HG03432 (cell line): ENCODE measurements at regions not wholly inside any gene's neighbourhood (a gene's known extent, or its start where the extent isn't known, plus 50 kb on each side); places are given as distances from the start of the nearest gene placed in this dataset.

Experiments
- ATAC-seq: cut with Tn5 transposase; IDR thresholded peaks from one replicate; pipeline ENCODE4 v1.9.1; 2021; ENCODE audit warnings: mild to moderate bottlenecking, moderate library complexity; ENCODE audit not compliant: unreplicated experiment

- no peak for ATAC-seq
Measured at GRCh38 chr6:22455378-22455777, 114.0 kb upstream of the HDGFL1 start.

GRCh38 chr6:22457996-22458395 is 111.4 kb upstream of the HDGFL1 start:
- no peak for ATAC-seq

DNA sequence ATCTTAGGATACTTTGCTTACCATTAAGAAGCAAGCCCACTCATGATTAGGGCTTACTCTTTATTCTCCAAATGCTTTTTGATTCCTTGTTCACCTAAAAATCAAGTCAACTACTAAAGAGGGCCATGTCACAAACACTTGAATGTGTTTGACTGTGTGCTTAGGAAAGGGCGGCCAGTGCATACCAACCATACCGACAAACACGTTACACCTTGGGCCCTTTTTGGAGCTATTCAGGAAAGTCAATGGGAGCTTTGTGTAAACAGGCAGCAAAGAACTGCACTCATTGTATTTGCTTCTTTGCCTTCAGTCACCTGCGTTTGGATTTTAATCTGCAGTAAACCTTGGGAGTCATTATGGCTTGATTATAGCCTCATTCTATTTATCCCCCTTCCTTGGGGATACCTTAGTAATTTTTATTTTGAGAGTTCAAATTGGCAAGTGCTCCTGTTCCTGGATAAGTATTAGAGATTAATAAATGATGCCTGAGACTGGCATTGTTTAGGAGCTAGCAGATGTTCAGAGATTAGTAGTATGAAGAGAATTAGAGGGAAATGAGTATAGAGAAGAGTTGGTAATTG is 102.6 kb upstream of the HDGFL1 start:
- no peak for ATAC-seq

DNA sequence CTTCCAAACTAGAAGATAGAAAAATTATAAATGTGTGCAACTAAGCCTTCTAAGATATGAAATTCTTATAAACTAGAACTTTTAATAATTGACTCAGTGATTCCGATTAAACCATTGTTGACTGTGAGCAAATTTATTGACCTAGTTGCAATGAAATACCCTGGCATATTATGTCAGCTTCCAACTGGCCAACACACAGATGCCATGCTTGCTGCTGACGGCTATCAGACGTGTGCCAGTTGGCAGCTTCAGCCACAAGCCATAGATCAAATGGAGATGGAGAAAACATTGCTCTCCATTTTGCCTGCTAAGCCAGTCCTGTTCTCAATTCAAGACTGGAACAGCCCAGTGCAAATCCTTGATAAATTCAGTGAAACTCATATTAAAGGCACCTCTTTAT is 101.7 kb upstream of the HDGFL1 start:
- no peak for ATAC-seq

GRCh38 chr6:22468256-22468965 is 101.0 kb upstream of the HDGFL1 start:
- ATAC-seq = no peak

DNA sequence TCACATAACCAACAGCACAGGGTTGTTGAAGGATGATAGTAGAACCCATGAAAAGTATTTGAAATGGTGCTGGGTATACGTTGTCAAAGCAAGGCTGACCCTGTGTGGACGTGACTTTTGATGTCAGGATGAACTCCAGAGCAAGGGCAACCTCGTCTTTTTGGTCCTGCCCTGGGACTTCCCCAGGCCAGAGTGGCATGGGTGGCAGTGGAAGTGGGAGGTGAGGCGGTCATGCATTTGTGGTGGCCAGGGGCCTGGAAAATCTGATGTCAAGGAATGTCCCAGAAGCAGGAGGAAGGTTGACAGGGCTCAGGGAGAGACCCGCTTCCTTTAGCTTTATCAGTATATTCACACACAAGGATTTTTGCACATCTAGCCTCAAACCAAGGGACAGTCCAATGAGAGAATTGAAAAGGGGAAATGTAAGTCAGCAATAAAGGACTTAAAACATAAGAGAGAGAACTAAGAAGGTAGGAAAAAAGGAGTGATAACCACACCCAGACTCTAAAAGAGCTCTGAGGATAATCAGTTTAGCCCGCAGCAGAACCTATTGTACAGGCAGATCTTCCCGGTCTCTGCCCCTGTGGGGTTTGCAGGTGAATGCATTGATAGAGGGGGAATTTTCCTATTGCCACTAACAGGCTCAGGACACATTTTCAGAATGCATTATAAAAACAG is 98.8 kb upstream of the HDGFL1 start:
- no peak for ATAC-seq

GRCh38 chr6:22471132-22471690 is 98.2 kb upstream of the HDGFL1 start:
- ATAC-seq = no peak

GRCh38 chr6:22471746-22472145 is 97.6 kb upstream of the HDGFL1 start:
- ATAC-seq = no peak

DNA sequence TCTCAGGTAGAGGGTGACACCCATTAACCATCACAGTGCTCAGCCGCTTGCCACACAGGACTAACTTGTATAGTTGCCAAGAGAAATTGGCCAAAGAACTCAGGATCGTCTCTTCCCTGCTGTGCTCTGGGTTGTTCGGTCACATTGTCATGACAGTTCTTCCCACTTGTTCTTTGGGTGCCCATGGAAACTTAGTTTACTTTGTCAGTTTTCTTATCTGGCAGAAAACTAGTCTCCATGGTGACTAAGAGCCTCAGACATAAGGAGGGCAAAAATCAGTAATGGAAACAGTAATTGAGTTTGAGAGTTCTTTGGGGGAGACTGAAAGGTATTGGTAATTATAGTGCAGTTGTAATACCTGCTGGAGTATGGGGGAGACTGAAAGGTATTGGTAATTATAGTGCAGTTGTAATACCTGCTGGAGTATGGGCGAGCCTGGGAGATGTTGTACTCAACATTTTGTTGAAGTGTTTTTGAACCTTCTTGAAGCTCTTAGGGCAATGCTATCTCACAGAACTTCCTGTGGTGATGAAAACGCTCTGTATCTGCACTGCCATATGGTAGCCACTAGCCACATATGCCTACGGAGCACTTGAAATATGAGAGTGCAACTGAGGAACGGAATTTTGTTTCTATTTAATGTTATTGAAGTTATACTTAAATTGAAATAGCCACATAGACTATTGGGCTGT is 95.2 kb upstream of the HDGFL1 start:
- ATAC-seq = no peak

DNA sequence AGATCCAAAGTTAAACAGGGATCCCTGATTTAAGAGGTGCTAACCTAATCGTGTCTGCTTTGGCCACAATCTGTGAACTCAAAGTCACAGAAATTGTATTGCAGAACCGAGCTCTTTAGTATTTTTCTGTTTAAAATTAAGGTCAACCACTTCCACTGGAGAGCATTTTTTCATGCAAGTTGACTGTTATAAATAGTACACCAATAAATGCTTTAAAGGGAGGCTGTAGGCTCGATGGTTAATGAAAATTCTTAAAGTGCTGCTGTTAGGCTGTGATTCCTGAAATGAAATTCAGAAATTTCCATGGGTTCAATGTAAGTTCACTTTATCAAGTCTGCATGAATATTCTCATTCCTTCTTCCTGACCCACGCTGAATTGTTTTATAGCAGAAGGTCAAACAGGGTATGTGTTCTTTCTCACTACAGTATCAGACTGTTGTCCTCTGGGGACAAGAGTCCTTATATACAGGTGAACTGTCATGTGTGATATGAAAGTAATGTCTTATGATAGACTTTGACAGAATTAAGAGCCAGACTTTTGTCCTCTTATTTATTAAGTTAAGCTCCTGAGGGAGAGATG is 92.5 kb upstream of the HDGFL1 start:
- ATAC-seq = no peak

DNA sequence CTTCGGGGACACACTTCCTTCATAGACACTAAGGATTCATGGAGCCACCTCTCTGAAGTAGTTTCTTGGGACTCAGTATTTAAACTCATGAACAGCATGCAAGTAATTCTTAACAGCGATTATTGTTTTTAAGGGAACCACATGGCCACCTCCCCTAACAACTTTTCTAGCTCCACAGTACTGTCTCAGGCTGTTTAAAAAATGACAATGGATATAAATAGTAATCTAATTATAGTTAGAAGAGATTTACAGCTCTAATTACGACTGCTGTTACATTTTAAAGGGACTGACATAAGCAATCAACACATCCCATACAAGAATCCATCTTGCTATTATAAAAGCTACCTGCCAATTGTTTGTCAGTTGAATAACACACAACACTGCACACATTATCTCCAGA is 72.1 kb upstream of the HDGFL1 start:
- no peak for ATAC-seq

DNA sequence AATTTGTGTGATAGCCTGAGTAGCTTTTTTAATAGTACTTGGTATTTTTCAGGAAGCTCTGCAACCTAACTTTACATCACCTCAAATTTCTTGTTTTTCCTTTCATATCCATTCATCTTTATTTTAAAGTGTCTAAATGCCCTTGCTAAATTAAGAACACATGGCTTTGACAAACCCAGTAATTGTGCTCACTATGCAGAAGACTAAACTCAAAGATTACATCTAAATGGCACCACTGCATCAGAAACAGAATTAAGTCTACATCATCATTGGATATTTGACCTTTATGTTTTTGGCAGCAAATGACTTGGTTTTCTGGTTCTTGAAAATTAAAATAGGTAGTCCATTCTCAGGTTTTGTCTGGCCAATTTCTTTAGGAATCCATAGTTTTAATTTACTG is 69.6 kb upstream of the HDGFL1 start:
- ATAC-seq = no peak

- no peak for ATAC-seq
Measured at GRCh38 chr6:22506496-22506895, 62.9 kb upstream of the HDGFL1 start.

- ATAC-seq = no peak
Measured at GRCh38 chr6:22512686-22513427, 56.5 kb upstream of the HDGFL1 start.

- ATAC-seq = no peak
Measured at GRCh38 chr6:22513667-22514066, 55.7 kb upstream of the HDGFL1 start.

DNA sequence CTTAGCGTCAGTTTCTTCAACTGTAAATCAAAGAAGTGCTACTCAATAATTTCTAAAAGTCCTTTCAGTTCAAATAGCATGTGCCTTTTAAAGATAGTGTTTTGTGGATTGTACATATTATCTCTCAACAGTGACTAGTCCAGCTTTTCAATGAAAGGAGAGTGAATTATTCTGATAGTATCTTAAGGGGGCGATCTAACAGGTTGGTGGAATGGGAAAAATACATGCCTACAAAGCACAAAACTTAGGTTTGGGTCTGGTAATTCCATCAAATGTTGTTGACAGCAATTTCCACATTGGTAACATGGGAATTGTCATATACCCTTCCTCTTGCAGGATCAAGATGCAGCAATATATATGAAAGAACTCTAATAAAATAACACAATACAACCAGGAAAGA is 50.1 kb upstream of the HDGFL1 start:
- no peak for ATAC-seq
